Pancreas (tissue), 10 donors: ENCODE measurements at regions not wholly inside any gene's neighbourhood (a gene's known extent, or its start where the extent isn't known, plus 50 kb on each side); places are given as distances from the start of the nearest gene placed in this dataset.

Experiments
- ATAC-seq, 4 donors: fragments of 200-7000 bp; cut with Tn5 transposase; one replicate each; pipeline versions ENCODE4 v1.8.0 to v1.9.1; 2020; ENCODE audit warnings: mild to moderate bottlenecking in 4 of 4, moderate library complexity in 4 of 4
- DNase-seq, 6 donors: peaks; one replicate each; pipeline ENCODE4 v3.0.0-alpha.2; 2020
- FAIRE-seq: peaks from 2 replicates; lab custom pipeline; 2012; peaks lifted over from hg19 to GRCh38; lab: Jason Lieb, UNC
- H3K27ac ChIP-seq, 4 donors: fragments of 200-600 bp; sonication (generic); 1 replicate in 3 of 4; 2 replicates in 1 of 4; pipeline versions ENCODE4 v1.5.0 to v1.8.0; 2020
- H3K27me3 ChIP-seq, 4 donors: fragments of 200-600 bp; one replicate each; pipeline ENCODE4 v1.8.0; 2021
- H3K36me3 ChIP-seq, 3 donors: fragments of 200-600 bp; sonication (generic) in 1 of 3; one replicate each; pipeline versions ENCODE4 v1.5.0 to v1.8.0; 2020 to 2021
- H3K4me1 ChIP-seq, 3 donors: fragments of 200-600 bp; one replicate each; pipeline ENCODE4 v1.8.0; 2021
- H3K4me3 ChIP-seq, 4 donors: fragments of 200-600 bp; sonication (generic) in 2 of 4; one replicate each; pipeline versions ENCODE4 v1.5.0 to v1.8.0; 2020 to 2021
- H3K9me3 ChIP-seq, 4 donors: fragments of 200-600 bp; one replicate each; pipeline ENCODE4 v1.8.0; 2021
- CTCF ChIP-seq, 4 donors: fragments of 200-600 bp; sonication (generic) in 3 of 4; IDR thresholded peaks; one replicate each; pipeline versions ENCODE4 v1.5.0 to v1.8.0; 2021; ENCODE audit warnings: antibody characterized with exemption in 4 of 4
- WGBS, 2 donors: extraction: QIAGEN DNeasy Blood & Tissue Kit; methylation state at CpG; one replicate each; pipeline ENCODE4 v1.1.7; 2013; 5-methylcytosine and 5-hydroxymethylcytosine counted together
- intact Hi-C, 3 donors: fragments of 100-400 bp; cut with DNase I; formaldehyde crosslinking; loops; one replicate each; pipeline versions ENCODE4 v1.11.1 to v1.14.2; 2022
- donor health status: healthy with polysubstance abuse.
- donor health status: DM: no; HTN: no; CAD: no; lungs with moderate emphysema.
- donor health status: DM: no; HTN: no; CAD: no.
- donor health status: control.
- donor health status: control.
- donor health status: Bipolar disorder and iron deficiency.
- donor health status: DM: yes; HTN: yes; CAD: no.
- donor health status: DM: no; HTN: no; CAD: no.
- donor health status: DM: no; HTN: no; CAD: no.
- donor health status: DM: yes; HTN: yes; CAD: no.

- WGBS, 2 donors, result 90 to 97% methylated on average over 2 of the region's 2 CpGs
- no peak for TF ChIP-seq CTCF (IDR thresholded peaks at IDR 0.05)
- Histone ChIP-seq H3K4me3 (no peak overlapping the region), H3K27me3 (no peaks in the 10 kb centered on the region), H3K9me3 (no peaks in the 10 kb centered on the region), H3K4me1 (no peaks in the 10 kb centered on the region), H3K27ac (no peak overlapping the region), H3K36me3 (no peaks in the 10 kb centered on the region)
- intact Hi-C loops, result loop anchor here in 1 of 3 donors (5.0 kb wide), 1 partner anchor 752 kb away; no protein-coding TSS in a partner anchor
- ATAC-seq, result no peak
- no peak for FAIRE-seq
- DNase-seq, result no peak
Observed at GRCh38 chr13:105569816-105570215, 965.6 kb downstream of the EFNB2 start.

- Histone ChIP-seq H3K4me1 (no peaks in the 10 kb centered on the region), H3K4me3 (no peak overlapping the region), H3K9me3 (no peaks in the 10 kb centered on the region), H3K27me3 (no peaks in the 10 kb centered on the region), H3K27ac (no peak overlapping the region), H3K36me3 (no peaks in the 10 kb centered on the region)
- no peak for TF ChIP-seq CTCF (IDR thresholded peaks at IDR 0.05)
- 61 to 68% methylated on average over 7 of the region's 7 CpGs for WGBS, 2 donors
- intact Hi-C loops, result loop anchor here in 1 of 3 donors (5.0 kb wide), 1 partner anchor 754 kb away; no protein-coding TSS in a partner anchor
- ATAC-seq (no peak), DNase-seq (no peak), FAIRE-seq (no peak)
Observed at GRCh38 chr13:105567951-105568525, 967.4 kb downstream of the EFNB2 start.

- no peak for TF ChIP-seq CTCF (IDR thresholded peaks at IDR 0.05)
- H3K36me3 ChIP-seq, result no peaks in the 10 kb centered on the region
- no peak for FAIRE-seq
- no peaks in the 10 kb centered on the region for H3K27me3 ChIP-seq
- H3K9me3 ChIP-seq, result no peaks in the 10 kb centered on the region
- no peaks in the 10 kb centered on the region for H3K4me1 ChIP-seq
- WGBS, 2 donors, result 41 to 45% methylated on average over 3 of the region's 3 CpGs
- intact Hi-C loops, result loop anchor here in 1 of 3 donors (5.0 kb wide), 1 partner anchor 757 kb away; no protein-coding TSS in a partner anchor
- no peak overlapping the region for H3K27ac ChIP-seq
- no peak overlapping the region for H3K4me3 ChIP-seq
- no peak for DNase-seq
- no peak for ATAC-seq
Observed at GRCh38 chr13:105565136-105565727, 970.2 kb downstream of the EFNB2 start.

GRCh38 chr13:105552078-105552477, 983.4 kb downstream of the EFNB2 start:
- WGBS, 2 donors, result 51 to 73% methylated on average over 12 of the region's 12 CpGs
- TF ChIP-seq CTCF (IDR thresholded peaks at IDR 0.05), result no peak
- intact Hi-C loops, result no loop called here
- ATAC-seq (no peak), FAIRE-seq (no peak), DNase-seq (no peak)
- Histone ChIP-seq H3K36me3 (no peaks in the 10 kb centered on the region), H3K9me3 (no peaks in the 10 kb centered on the region), H3K27me3 (no peaks in the 10 kb centered on the region), H3K4me3 (no peak overlapping the region), H3K27ac (no peak overlapping the region), H3K4me1 (no peaks in the 10 kb centered on the region)

GRCh38 chr13:105547851-105548250, 987.6 kb downstream of the EFNB2 start:
- Histone ChIP-seq H3K9me3 (no peaks in the 10 kb centered on the region), H3K27me3 (no peaks in the 10 kb centered on the region), H3K36me3 (no peaks in the 10 kb centered on the region), H3K4me1 (no peaks in the 10 kb centered on the region), H3K27ac (no peak overlapping the region), H3K4me3 (no peak overlapping the region)
- WGBS, 2 donors, result 52 to 60% methylated on average over 3 of the region's 3 CpGs
- ATAC-seq, result no peak
- DNase-seq, result no peak
- FAIRE-seq, result no peak
- no peak for TF ChIP-seq CTCF (IDR thresholded peaks at IDR 0.05)
- intact Hi-C loops, result no loop called here
